GM12865 (cell line): ENCODE measurements at regions not wholly inside any gene's neighbourhood (a gene's known extent, or its start where the extent isn't known, plus 50 kb on each side); places are given as distances from the start of the nearest gene placed in this dataset.
A peak's percentile ranks its signal among the peaks of the same experiment; 100 is the strongest.

ENCODE experiments used
- DNase-seq: peaks from one replicate; pipeline ENCODE4 v3.0.0; 2010; ENCODE audit warnings: low read depth
- H3K4me3 ChIP-seq: 2 replicates; pipeline ENCODE4 v1.5.1; 2011; ENCODE audit warnings: mild to moderate bottlenecking, low read depth, low read length, control low read depth
- CTCF ChIP-seq: IDR thresholded peaks from 2 replicates; pipeline ENCODE4 v1.5.1; 2011; ENCODE audit warnings: low read length, control low read depth, low read depth, inconsistent platforms; ENCODE audit not compliant: insufficient read depth; ENCODE audit errors: missing control alignments

GRCh38 chr2:217149087-217149660, 289.3 kb upstream of the TNP1 start:
- DNase-seq, result no peak
- TF ChIP-seq CTCF, result no peak

GRCh38 chr2:217147818-217148217, 288.0 kb upstream of the TNP1 start:
- no peak for DNase-seq
- TF ChIP-seq CTCF, result no peak

More at GRCh38 chr2:217149087-217149660, 289.3 kb upstream of the TNP1 start:
- H3K4me3 ChIP-seq, result no peak overlapping the region

GRCh38 chr2:217146956-217147355, 287.1 kb upstream of the TNP1 start:
- TF ChIP-seq CTCF, result no peak
- DNase-seq, result no peak
- no peak overlapping the region for H3K4me3 ChIP-seq

More at GRCh38 chr2:217147818-217148217, 288.0 kb upstream of the TNP1 start:
- no peak overlapping the region for H3K4me3 ChIP-seq

GRCh38 chr2:217142649-217143266, 282.9 kb upstream of the TNP1 start:
- TF ChIP-seq CTCF, result peak; percentile 49
- no peak overlapping the region for H3K4me3 ChIP-seq
- DNase-seq, result peak; percentile 12

- TF ChIP-seq CTCF, result no peak
- DNase-seq, result no peak
- H3K4me3 ChIP-seq, result no peak overlapping the region
These were observed 278.4 kb upstream of the TNP1 start for GRCh38 chr2:217138284-217138683.

- TF ChIP-seq CTCF, result no peak
- no peak for DNase-seq
- H3K4me3 ChIP-seq, result no peak overlapping the region
These were observed 267.9 kb upstream of the TNP1 start for GRCh38 chr2:217127744-217128143.

- DNase-seq, result no peak
- no peak for TF ChIP-seq CTCF
These were observed 265.1 kb upstream of the TNP1 start for GRCh38 chr2:217125014-217125413.

More at GRCh38 chr2:217125014-217125413, 265.1 kb upstream of the TNP1 start:
- no peak overlapping the region for H3K4me3 ChIP-seq
